PC-3 (cell line): ENCODE measurements at regions not wholly inside any gene's neighbourhood (a gene's known extent, or its start where the extent isn't known, plus 50 kb on each side); places are given as distances from the start of the nearest gene placed in this dataset.

Source experiments
- CTCF ChIP-seq: fragments of 300-600 bp; sonication (generic); conservative IDR thresholded peaks from 2 replicates; pipeline ENCODE4 v1.5.1; 2017; ENCODE audit warnings: antibody characterized with exemption, low read depth, mild to moderate bottlenecking, low read length
- EZH2 ChIP-seq: fragments of 300-600 bp; sonication (generic); IDR thresholded peaks from one replicate; pipeline ENCODE4 v1.6.1; 2017; ENCODE audit warnings: antibody characterized with exemption, mild to moderate bottlenecking, low read length; ENCODE audit not compliant: unreplicated experiment
- EZH2phosphoT487 ChIP-seq: fragments of 300-600 bp; sonication (generic); IDR thresholded peaks from 2 replicates; pipeline ENCODE4 v1.6.1; 2018; ENCODE audit warnings: mild to moderate bottlenecking, antibody characterized with exemption, low read length, borderline replicate concordance

DNA sequence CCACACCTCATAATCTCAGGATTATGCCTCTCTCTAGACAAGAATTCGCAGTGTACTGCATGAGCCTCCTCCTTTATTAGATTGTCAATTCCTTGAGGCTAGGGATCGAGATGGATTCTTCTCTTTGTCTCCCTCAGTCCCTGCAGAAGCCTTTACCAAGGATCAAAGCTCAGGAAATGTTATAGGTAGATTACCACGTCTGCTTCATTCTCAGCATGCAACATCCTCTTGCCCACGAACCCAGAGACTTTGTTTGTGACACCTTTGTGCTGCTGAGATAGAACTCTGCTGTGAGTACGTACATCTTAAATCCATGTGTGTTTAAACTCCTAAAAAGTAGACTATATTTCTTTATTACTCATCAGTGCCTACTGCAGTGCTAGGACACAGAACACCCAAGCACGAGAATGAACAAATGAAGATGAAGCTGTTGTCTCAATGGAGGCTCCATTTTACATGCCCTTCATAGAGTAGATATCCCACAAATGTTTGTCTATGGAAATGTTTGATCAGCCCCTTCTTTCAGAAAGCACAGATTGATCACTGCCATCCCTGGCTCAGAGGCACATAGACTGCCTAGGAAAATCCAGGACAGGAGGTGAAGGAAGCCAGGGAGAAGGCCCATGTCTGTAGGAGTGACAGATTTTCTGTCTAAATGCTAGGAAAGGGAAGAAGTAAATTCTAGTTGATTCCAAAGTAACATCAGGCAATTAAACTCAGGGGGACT, 98.8 kb upstream of the KLHL29 start:
- TF ChIP-seq CTCF (no peak), EZH2 (no peak), EZH2phosphoT487 (no peak)
